ENCODE measurements at regions not wholly inside any gene's neighbourhood (a gene's known extent, or its start where the extent isn't known, plus 50 kb on each side); places are given as distances from the start of the nearest gene placed in this dataset.
"Not testable (repeated sequence)": the region's sequence is repeated elsewhere in the genome, so short reads cannot be mapped to it uniquely, and the experiment has no call there.

- CTCF ChIA-PET: interaction anchor here (1.3 kb wide), 2 partner anchors 13 to 17 kb away, joined by 3 read pairs; no protein-coding TSS in a partner anchor
- POLR2A ChIA-PET: no interaction called here
- no peak for DNase-seq (ENCODE audit: low read depth, low spot score)
- H3K4me3 ChIP-seq (ENCODE audit: low read depth, low read length): no peak overlapping the region
- no peak for TF ChIP-seq CTCF (IDR thresholded peaks at IDR 0.05; ENCODE audit: insufficient read depth, low read length, missing control alignments)
These were observed 194.7 kb upstream of the HS6ST1 start for GRCh38 chr2:128513116-128513960.

GRCh38 chr2:128513961-128514283, 195.3 kb upstream of the HS6ST1 start:
- no peak for DNase-seq (ENCODE audit: low read depth, low spot score)
- no peak overlapping the region for H3K4me3 ChIP-seq (ENCODE audit: low read depth, low read length)
- CTCF ChIA-PET: interaction anchor here (1.3 kb wide), 1 partner anchor 13 kb away, joined by 3 read pairs; no protein-coding TSS in a partner anchor
- TF ChIP-seq CTCF (IDR thresholded peaks at IDR 0.05; ENCODE audit: insufficient read depth, low read length, missing control alignments): no peak
- POLR2A ChIA-PET: no interaction called here

- no peak overlapping the region for H3K4me3 ChIP-seq (ENCODE audit: low read depth, low read length)
- no peak for TF ChIP-seq CTCF (IDR thresholded peaks at IDR 0.05; ENCODE audit: insufficient read depth, low read length, missing control alignments)
- CTCF ChIA-PET: no interaction called here
- POLR2A ChIA-PET: no interaction called here
- DNase-seq (ENCODE audit: low read depth, low spot score): no peak
These were observed 195.9 kb upstream of the HS6ST1 start for GRCh38 chr2:128514555-128514955.

GRCh38 chr2:128516938-128517337, 198.3 kb upstream of the HS6ST1 start:
- ChIA-PET POLR2A (no interaction called here), CTCF (no interaction called here)
- TF ChIP-seq CTCF (IDR thresholded peaks at IDR 0.05; ENCODE audit: insufficient read depth, low read length, missing control alignments): no peak
- no peak for DNase-seq (ENCODE audit: low read depth, low spot score)
- H3K4me3 ChIP-seq (ENCODE audit: low read depth, low read length): no peak overlapping the region

- POLR2A ChIA-PET; CTCF ChIA-PET; H3K4me3 ChIP-seq (ENCODE audit: low read depth, low read length); DNase-seq (ENCODE audit: low read depth, low spot score): not testable (repeated sequence)
These were observed 200.4 kb upstream of the HS6ST1 start for GRCh38 chr2:128519028-128519427.

- ChIA-PET CTCF (no interaction called here), POLR2A (no interaction called here)
- no peak overlapping the region for H3K4me3 ChIP-seq (ENCODE audit: low read depth, low read length)
- no peak for DNase-seq (ENCODE audit: low read depth, low spot score)
- TF ChIP-seq CTCF (IDR thresholded peaks at IDR 0.05; ENCODE audit: insufficient read depth, low read length, missing control alignments): no peak
These were observed 201.0 kb upstream of the HS6ST1 start for GRCh38 chr2:128519517-128520215.

Measured in AG04449 (cell line).